Tibial nerve (tissue), 4 donors: ENCODE measurements at regions not wholly inside any gene's neighbourhood (a gene's known extent, or its start where the extent isn't known, plus 50 kb on each side); places are given as distances from the start of the nearest gene placed in this dataset.

Experiments
- DNase-seq, 2 donors: peaks; one replicate each; pipeline ENCODE4 v3.0.0-alpha.2; 2019; ENCODE audit warnings: low spot score in 2 of 2
- H3K27ac ChIP-seq, 4 donors: fragments of 200-600 bp; sonication (generic) in 3 of 4; one replicate each; pipeline ENCODE4 v1.5.1; 2017 to 2019; ENCODE audit warnings: mild to moderate bottlenecking in 1 of 4
- H3K27me3 ChIP-seq, 2 donors: fragments of 200-600 bp; sonication (generic) in 1 of 2; one replicate each; pipeline versions ENCODE4 v1.5.1 to v1.6.0; 2017 to 2019
- H3K36me3 ChIP-seq, 3 donors: fragments of 200-600 bp; sonication (generic); one replicate each; pipeline ENCODE4 v1.5.1; 2018 to 2019
- H3K4me1 ChIP-seq, 4 donors: fragments of 200-600 bp; sonication (generic) in 3 of 4; one replicate each; pipeline ENCODE4 v1.5.1; 2017 to 2019
- H3K4me3 ChIP-seq, 4 donors: fragments of 200-600 bp; sonication (generic) in 3 of 4; one replicate each; pipeline ENCODE4 v1.5.1; 2017 to 2019; ENCODE audit warnings: mild to moderate bottlenecking in 1 of 4, moderate library complexity in 1 of 4
- H3K9me3 ChIP-seq, 4 donors: fragments of 200-600 bp; sonication (generic) in 3 of 4; one replicate each; pipeline ENCODE4 v1.5.1; 2017 to 2019
- CTCF ChIP-seq, 5 experiments: fragments of 200-600 bp in 3 of 5; fragments of 450-650 bp in 2 of 5; sonication (generic) in 3 of 5; IDR thresholded peaks; one replicate each; pipeline ENCODE4 v1.5.1; 2016 to 2019; ENCODE audit warnings: antibody characterized with exemption in 5 of 5, mild to moderate bottlenecking in 3 of 5, moderate library complexity in 2 of 5
- EP300 ChIP-seq, 2 donors: sonication (generic); formaldehyde crosslinking; IDR thresholded peaks; one replicate each; pipeline ENCODE4 v1.6.1; 2017; ENCODE audit warnings: antibody characterized with exemption in 2 of 2, mild to moderate bottlenecking in 1 of 2
- POLR2A ChIP-seq, 2 donors: fragments of 450-650 bp; IDR thresholded peaks; one replicate each; pipeline ENCODE4 v1.6.1; 2017; ENCODE audit warnings: antibody characterized with exemption in 2 of 2, mild to moderate bottlenecking in 2 of 2, moderate library complexity in 2 of 2
- WGBS, 2 donors: methylation state at CpG; one replicate each; pipeline ENCODE4 v1.1.5; 2018; 5-methylcytosine and 5-hydroxymethylcytosine counted together

DNA sequence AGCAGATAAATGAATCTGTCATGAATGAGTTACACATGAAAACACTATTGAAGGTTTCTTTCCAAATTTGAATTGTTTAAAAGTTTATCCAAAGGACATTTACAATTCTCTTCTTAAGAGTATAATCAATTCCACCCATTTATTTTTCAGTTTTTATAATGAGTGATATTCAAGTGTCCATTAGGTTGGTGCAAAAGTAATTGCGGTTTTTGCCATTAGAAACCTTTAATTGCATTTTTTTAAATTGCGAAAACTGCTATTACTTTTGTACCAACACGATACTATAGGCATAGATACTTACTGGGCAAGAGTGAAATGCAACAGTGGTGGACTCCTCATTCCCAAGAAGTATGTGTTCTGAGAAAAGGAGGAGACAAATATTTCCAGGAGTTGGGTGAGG, 422.7 kb upstream of the MON1B start:
- H3K4me1 ChIP-seq, result no peaks in the 10 kb centered on the region
- no peaks in the 10 kb centered on the region for H3K36me3 ChIP-seq
- H3K27me3 ChIP-seq, result no peaks in the 10 kb centered on the region
- DNase-seq, result no peak
- TF ChIP-seq CTCF (IDR thresholded peaks at IDR 0.05) (no peak), EP300 (IDR thresholded peaks at IDR 0.05) (no peak), POLR2A (IDR thresholded peaks at IDR 0.05) (no peak)
- no peak overlapping the region for H3K4me3 ChIP-seq
- 93 to 94% methylated on average over 3 of the region's 3 CpGs for WGBS, 2 donors
- H3K27ac ChIP-seq, result no peak overlapping the region
- H3K9me3 ChIP-seq, result peaks cover 0 to 11% (median 0%) of the 10 kb centered on the region in 4 donors

GRCh38 chr16:76768948-76769347, 422.0 kb upstream of the MON1B start:
- Histone ChIP-seq H3K4me1 (no peaks in the 10 kb centered on the region), H3K9me3 (peaks cover 0 to 7% (median 0%) of the 10 kb centered on the region in 4 donors), H3K36me3 (no peaks in the 10 kb centered on the region), H3K4me3 (no peak overlapping the region), H3K27me3 (no peaks in the 10 kb centered on the region), H3K27ac (no peak overlapping the region)
- no peak for TF ChIP-seq POLR2A (IDR thresholded peaks at IDR 0.05)
- TF ChIP-seq CTCF (IDR thresholded peaks at IDR 0.05), result no peak
- TF ChIP-seq EP300 (IDR thresholded peaks at IDR 0.05), result no peak
- no peak for DNase-seq
- 86 to 92% methylated on average over 8 of the region's 8 CpGs for WGBS, 2 donors

GRCh38 chr16:76771216-76771615, 419.8 kb upstream of the MON1B start:
- H3K27ac ChIP-seq, result no peak overlapping the region
- TF ChIP-seq EP300 (IDR thresholded peaks at IDR 0.05) (no peak), POLR2A (IDR thresholded peaks at IDR 0.05) (no peak), CTCF (IDR thresholded peaks at IDR 0.05) (no peak)
- H3K27me3 ChIP-seq, result no peaks in the 10 kb centered on the region
- DNase-seq, result no peak
- no peaks in the 10 kb centered on the region for H3K9me3 ChIP-seq
- H3K36me3 ChIP-seq, result no peaks in the 10 kb centered on the region
- no peak overlapping the region for H3K4me3 ChIP-seq
- 50 to 70% methylated on average over 1 of the region's 1 CpG for WGBS, 2 donors
- no peaks in the 10 kb centered on the region for H3K4me1 ChIP-seq

GRCh38 chr16:76777721-76778465, 413.1 kb upstream of the MON1B start:
- peaks cover 0 to 8% (median 0%) of the 10 kb centered on the region in 4 donors for H3K9me3 ChIP-seq
- no peak overlapping the region for H3K4me3 ChIP-seq
- H3K4me1 ChIP-seq, result no peaks in the 10 kb centered on the region
- H3K36me3 ChIP-seq, result no peaks in the 10 kb centered on the region
- TF ChIP-seq CTCF (IDR thresholded peaks at IDR 0.05) (no peak), POLR2A (IDR thresholded peaks at IDR 0.05) (no peak), EP300 (IDR thresholded peaks at IDR 0.05) (no peak)
- no peak for DNase-seq
- WGBS, 2 donors, result 64 to 67% methylated on average over 7 of the region's 7 CpGs
- H3K27me3 ChIP-seq, result no peaks in the 10 kb centered on the region
- no peak overlapping the region for H3K27ac ChIP-seq

- Histone ChIP-seq H3K4me1 (no peaks in the 10 kb centered on the region), H3K36me3 (no peaks in the 10 kb centered on the region), H3K27ac (no peak overlapping the region), H3K4me3 (no peak overlapping the region), H3K9me3 (peaks cover 0 to 8% (median 0%) of the 10 kb centered on the region in 4 donors), H3K27me3 (no peaks in the 10 kb centered on the region)
- no peak for TF ChIP-seq POLR2A (IDR thresholded peaks at IDR 0.05)
- no peak for TF ChIP-seq CTCF (IDR thresholded peaks at IDR 0.05)
- no peak for DNase-seq
These were observed 410.4 kb upstream of the MON1B start for GRCh38 chr16:76780556-76780955.
